GM12878 (cell line): ENCODE measurements at regions not wholly inside any gene's neighbourhood (a gene's known extent, or its start where the extent isn't known, plus 50 kb on each side); places are given as distances from the start of the nearest gene placed in this dataset.

Source experiments
- ATAC-seq: fragments of 200-7000 bp; cut with Tn5 transposase; 3 replicates; pipeline ENCODE4 v1.9.1; 2020; ENCODE audit warnings: mild to moderate bottlenecking, moderate library complexity
- BruUV-seq: library from RNA; stranded (reverse); fragments of 400-500 nt; replicated peaks from 2 replicates; lab custom pipeline; 2021; lab: Mats Ljungman, UMichigan
- CTCF ChIA-PET: fragments of 300-600 bp; sonication (Branson Sonifier 250); formaldehyde crosslinking; extraction: SDS; loops from one replicate; lab custom pipeline; 2021; ENCODE audit warnings: inconsistent platforms; lab: Yijun Ruan, JAX
- POLR2A ChIA-PET: fragments of 350-600 bp; formaldehyde crosslinking; extraction: SDS; loops from one replicate; lab custom pipeline; 2021; ENCODE audit warnings: inconsistent platforms; lab: Charles Lee
- RAD21 ChIA-PET: fragments of 300-600 bp; sonication (Branson Sonifier 250); formaldehyde crosslinking; loops from one replicate; lab custom pipeline; 2023; ENCODE audit warnings: antibody characterized with exemption; ENCODE audit not compliant: unreplicated experiment; lab: Charles Lee
- SMC1A ChIA-PET: fragments of 300-600 bp; sonication (Branson Sonifier 250); formaldehyde crosslinking; loops from one replicate; lab custom pipeline; 2023; ENCODE audit not compliant: unreplicated experiment, uncharacterized antibody; lab: Charles Lee
- DNase-seq: peaks from one replicate; pipeline ENCODE4 v3.0.0-alpha.2; 2011; ENCODE audit warnings: low read depth, low spot score
- FAIRE-seq: peaks from 3 replicates; lab custom pipeline; 2011; peaks lifted over from hg19 to GRCh38; lab: Jason Lieb, UNC
- H2AFZ ChIP-seq: 2 replicates; pipeline ENCODE4 v1.6.0; 2011; ENCODE audit warnings: low read depth, low read length, control low read depth; ENCODE audit not compliant: control insufficient read depth
- H3K27ac ChIP-seq: 2 replicates; pipeline ENCODE4 v1.5.1; 2011; ENCODE audit warnings: control low read depth; ENCODE audit not compliant: control insufficient read depth, insufficient read depth
- H3K27me3 ChIP-seq, 2 experiments: replicated peaks in 1 of 2; 2 replicates each; pipeline versions ENCODE4 v1.6.0 to v1.6.1; 2011; ENCODE audit warnings: low read length in 1 of 2; ENCODE audit not compliant: control insufficient read depth in 2 of 2, insufficient read depth in 2 of 2
- H3K36me3 ChIP-seq, 2 experiments: 2 replicates each; pipeline ENCODE4 v1.5.1; 2011; ENCODE audit warnings: low read length in 1 of 2; ENCODE audit not compliant: control insufficient read depth in 2 of 2, insufficient read depth in 2 of 2
- H3K4me1 ChIP-seq: 2 replicates; pipeline ENCODE4 v1.6.1; 2011; ENCODE audit warnings: mild to moderate bottlenecking, low read length, moderate library complexity, mixed read lengths; ENCODE audit not compliant: control insufficient read depth, insufficient read depth
- H3K4me2 ChIP-seq: 2 replicates; pipeline ENCODE4 v1.6.0; 2011; ENCODE audit warnings: control low read depth; ENCODE audit not compliant: control insufficient read depth, insufficient read depth
- H3K4me3 ChIP-seq: fragments of 200-600 bp; sonication (generic); 2 replicates; pipeline ENCODE4 v1.5.1; 2016
- H3K79me2 ChIP-seq: 2 replicates; pipeline ENCODE4 v1.6.0; 2011; ENCODE audit warnings: low read length; ENCODE audit not compliant: control insufficient read depth, insufficient read depth
- H3K9ac ChIP-seq: 2 replicates; pipeline ENCODE4 v1.8.0; 2011; ENCODE audit warnings: low read length, control low read depth, mixed read lengths; ENCODE audit not compliant: control insufficient read depth, insufficient read depth
- H3K9me3 ChIP-seq: replicated peaks from 3 replicates; pipeline ENCODE4 v1.5.1; 2011; ENCODE audit warnings: mild to moderate bottlenecking, low read length; ENCODE audit not compliant: control insufficient read depth, insufficient read depth
- H4K20me1 ChIP-seq: 2 replicates; pipeline ENCODE4 v1.6.0; 2011; ENCODE audit not compliant: control insufficient read depth, insufficient read depth
- IKZF2 ChIP-seq, 2 experiments: fragments of 450-650 bp; IDR thresholded peaks; 2 replicates each; pipeline ENCODE4 v1.6.1; 2017; ENCODE audit warnings: mild to moderate bottlenecking in 2 of 2, moderate library complexity in 2 of 2
- RAD21 ChIP-seq: IDR thresholded peaks from 2 replicates; pipeline ENCODE4 v1.6.1; 2011; ENCODE audit warnings: mild to moderate bottlenecking, low read depth, low read length, moderate library complexity; ENCODE audit not compliant: insufficient read depth
- SMC3 ChIP-seq: IDR thresholded peaks from 2 replicates; pipeline ENCODE4 v1.6.1; 2011; ENCODE audit warnings: low read length, improper control_type of control experiment, borderline replicate concordance
- WGBS: methylation state at CpG from one replicate; pipeline ENCODE4 v1.1.6; 2016; ENCODE audit warnings: low lambda C conversion rate; ENCODE audit not compliant: insufficient replicate concordance, insufficient coverage; ENCODE audit errors: missing lambda C conversion rate; 5-methylcytosine and 5-hydroxymethylcytosine counted together
- in situ Hi-C: fragments of 300-500 bp; cut with MboI; formaldehyde crosslinking; loops from 9 replicates; pipeline ENCODE4 v1.14.3; 2018; ENCODE audit warnings: mixed read lengths
- intact Hi-C: fragments of 100-400 bp; cut with micrococcal nuclease; formaldehyde crosslinking; loops from one replicate; pipeline ENCODE4 v1.14.2; 2022; ENCODE audit not compliant: unreplicated experiment
- TF ChIP-seq, protein P1 (sequence below), 3 experiments: IDR thresholded peaks in 2 of 3; conservative IDR thresholded peaks in 1 of 3; 2 replicates each; pipeline ENCODE4 v1.5.1; 2011; ENCODE audit warnings: low read depth in 3 of 3, low read length in 3 of 3, mild to moderate bottlenecking in 3 of 3, control low read depth in 2 of 3, moderate library complexity in 2 of 3, inconsistent platforms in 1 of 3, mixed read lengths in 1 of 3; ENCODE audit not compliant: control insufficient read depth in 2 of 3, insufficient read depth in 1 of 3; ENCODE audit errors: extremely low read depth in 1 of 3

DNA sequence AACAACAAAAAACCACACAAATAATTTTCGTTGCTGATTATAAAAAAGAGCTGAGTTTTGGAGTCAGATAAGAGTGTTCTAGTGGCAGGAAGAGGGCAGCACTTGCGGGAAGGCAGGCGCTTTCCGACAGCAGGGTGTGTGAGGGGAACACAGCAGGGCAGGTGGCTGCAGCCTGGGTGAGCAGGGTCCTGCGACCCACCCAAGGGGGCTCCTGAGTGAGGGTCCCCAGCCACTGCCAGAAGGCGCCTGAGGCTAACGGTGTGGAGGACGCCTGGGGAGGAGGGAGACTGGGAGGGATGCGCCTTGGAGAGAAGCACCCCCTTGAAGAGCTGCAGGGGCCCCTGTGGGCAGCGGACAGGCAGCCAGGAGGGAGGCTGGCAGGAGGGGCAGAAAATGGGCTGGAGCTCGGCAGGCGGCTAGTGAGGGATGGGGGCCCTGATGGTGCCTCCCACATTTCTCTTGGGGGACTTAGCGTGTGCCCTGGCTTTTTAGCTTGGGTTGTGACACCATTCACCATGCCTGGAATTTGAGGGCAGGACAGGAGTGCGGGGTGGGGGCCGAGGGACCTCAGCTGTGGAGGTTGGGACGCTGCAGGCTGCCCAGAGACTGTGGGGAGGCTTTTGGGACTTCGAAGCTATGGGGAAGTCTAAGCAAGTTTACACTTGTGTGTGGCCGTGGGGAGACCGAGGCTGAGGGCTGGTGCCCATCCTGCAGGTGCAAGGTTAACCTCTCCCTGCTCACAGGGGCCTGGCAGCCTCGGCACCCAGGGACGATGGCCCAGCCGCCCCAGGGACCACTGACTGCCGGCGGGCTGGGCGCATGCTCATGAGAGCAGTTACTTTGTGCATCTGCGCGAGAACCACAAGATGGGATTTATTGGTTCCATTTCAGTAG, 111.4 kb downstream of the SIK1 start:
- H3K4me2 ChIP-seq, result no peak overlapping the region
- SMC1A ChIA-PET, result interaction anchor here (0.6 to 1.1 kb wide), 2 partner anchors 38 to 41 kb away, joined by 3 read pairs; no protein-coding TSS in a partner anchor
- RAD21 ChIA-PET, result interaction anchor here (0.6 to 1.0 kb wide), 2 partner anchors 330 to 345 kb away, joined by 3 read pairs; no protein-coding TSS in a partner anchor
- H3K36me3 ChIP-seq, result no peaks in the 10 kb centered on the region
- in situ Hi-C loops (no loop called here), intact Hi-C loops (no loop called here)
- H3K9ac ChIP-seq, result no peak overlapping the region
- H3K9me3 ChIP-seq, result peaks cover 4% of the 10 kb centered on the region; the same call in 1 of the 3 replicates
- no peaks in the 10 kb centered on the region for H3K27me3 ChIP-seq
- BruUV-seq, result no TSS peak
- no peak for DNase-seq
- ATAC-seq, result no peak
- H4K20me1 ChIP-seq, result no peaks in the 10 kb centered on the region
- POLR2A ChIA-PET, result no interaction called here
- TF ChIP-seq, protein P1, sequence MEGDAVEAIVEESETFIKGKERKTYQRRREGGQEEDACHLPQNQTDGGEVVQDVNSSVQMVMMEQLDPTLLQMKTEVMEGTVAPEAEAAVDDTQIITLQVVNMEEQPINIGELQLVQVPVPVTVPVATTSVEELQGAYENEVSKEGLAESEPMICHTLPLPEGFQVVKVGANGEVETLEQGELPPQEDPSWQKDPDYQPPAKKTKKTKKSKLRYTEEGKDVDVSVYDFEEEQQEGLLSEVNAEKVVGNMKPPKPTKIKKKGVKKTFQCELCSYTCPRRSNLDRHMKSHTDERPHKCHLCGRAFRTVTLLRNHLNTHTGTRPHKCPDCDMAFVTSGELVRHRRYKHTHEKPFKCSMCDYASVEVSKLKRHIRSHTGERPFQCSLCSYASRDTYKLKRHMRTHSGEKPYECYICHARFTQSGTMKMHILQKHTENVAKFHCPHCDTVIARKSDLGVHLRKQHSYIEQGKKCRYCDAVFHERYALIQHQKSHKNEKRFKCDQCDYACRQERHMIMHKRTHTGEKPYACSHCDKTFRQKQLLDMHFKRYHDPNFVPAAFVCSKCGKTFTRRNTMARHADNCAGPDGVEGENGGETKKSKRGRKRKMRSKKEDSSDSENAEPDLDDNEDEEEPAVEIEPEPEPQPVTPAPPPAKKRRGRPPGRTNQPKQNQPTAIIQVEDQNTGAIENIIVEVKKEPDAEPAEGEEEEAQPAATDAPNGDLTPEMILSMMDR (IDR thresholded peaks at IDR 0.05 in 2 of 3, conservative IDR thresholded peaks at IDR 0.05 in 1 of 3; ENCODE audit: control insufficient read depth in 2 of 3, extremely low read depth in 1 of 3, insufficient read depth in 1 of 3, low read depth in 3 of 3, low read length in 3 of 3), result peak; percentile 7 to 20 (median 12); a peak in 3 of 6 replicates
- 0 out of 2 replicates have a peak, but pooled peaks have one; percentile 4 for TF ChIP-seq RAD21
- TF ChIP-seq IKZF2 (IDR thresholded peaks at IDR 0.05), result no peak
- TF ChIP-seq SMC3, result peak; percentile 2; the same call in 1 of the 2 replicates
- peaks cover 37% of the 10 kb centered on the region for H3K4me1 ChIP-seq
- no peak overlapping the region for H3K27ac ChIP-seq
- no peak for FAIRE-seq
- WGBS, result 74% methylated on average over 27 of the region's 27 CpGs
- H3K4me3 ChIP-seq, result no peak overlapping the region
- CTCF ChIA-PET, result interaction anchor here (1.2 kb wide), 1 partner anchor 330 kb away, joined by 3 read pairs; no protein-coding TSS in a partner anchor
- no peak overlapping the region for H2AFZ ChIP-seq
- H3K79me2 ChIP-seq, result no peaks in the 10 kb centered on the region
